ENCODE measurements at regions not wholly inside any gene's neighbourhood (a gene's known extent, or its start where the extent isn't known, plus 50 kb on each side); places are given as distances from the start of the nearest gene placed in this dataset.

GRCh38 chr3:66705076-66705475 lies 204.3 kb upstream of the LRIG1 start:
- TF ChIP-seq CTCF (IDR thresholded peaks at IDR 0.05) (no peak), ZFX (IDR thresholded peaks at IDR 0.05; ENCODE audit: borderline replicate concordance) (no peak)
